Spleen (tissue), 7 donors: ENCODE measurements at regions not wholly inside any gene's neighbourhood (a gene's known extent, or its start where the extent isn't known, plus 50 kb on each side); places are given as distances from the start of the nearest gene placed in this dataset.

ENCODE experiments used
- CTCF ChIP-seq, 11 experiments: fragments of 200-600 bp in 7 of 11; fragments of 450-650 bp in 4 of 11; sonication (generic) in 4 of 11; IDR thresholded peaks in 8 of 11; conservative IDR thresholded peaks in 3 of 11; 1 replicate in 7 of 11; 2 replicates in 4 of 11; pipeline versions ENCODE4 v1.4.0 to v1.8.0; 2016 to 2021; ENCODE audit warnings: antibody characterized with exemption in 11 of 11, inconsistent platforms in 4 of 11, mild to moderate bottlenecking in 1 of 11
- POLR2A ChIP-seq, 3 donors: fragments of 450-650 bp; IDR thresholded peaks; one replicate each; pipeline ENCODE4 v1.5.1; 2017; ENCODE audit warnings: antibody characterized with exemption in 3 of 3, mild to moderate bottlenecking in 1 of 3
- POLR2AphosphoS5 ChIP-seq, 3 donors: sonication (generic); formaldehyde crosslinking; IDR thresholded peaks; one replicate each; pipeline ENCODE4 v1.5.1; 2017; ENCODE audit warnings: antibody characterized with exemption in 3 of 3
- donor health status: DM: no; HTN: no; CAD: no; lungs with moderate emphysema.
- donor health status: DM: no; HTN: no; CAD: no.
- donor health status: DM: no; HTN: no; CAD: no.

DNA sequence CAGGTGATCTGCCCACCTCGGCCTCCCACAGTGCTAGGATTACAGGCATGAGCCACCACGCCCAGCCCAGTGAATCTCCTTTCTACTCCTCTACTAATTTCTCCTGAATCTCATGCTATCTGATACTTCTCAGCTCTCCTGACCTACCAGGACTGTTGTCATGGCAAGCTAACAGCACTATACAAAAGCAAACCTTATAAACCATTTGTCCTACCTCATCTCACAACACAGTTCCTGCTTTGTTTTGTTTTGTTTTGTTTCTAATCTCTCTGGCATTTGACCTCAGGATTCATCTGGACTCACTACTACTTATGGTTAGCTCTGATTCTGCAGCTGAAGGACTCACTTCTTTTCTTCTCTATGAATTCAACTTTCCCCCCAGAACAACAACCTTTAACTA, 734.8 kb downstream of the TLE1 start:
- TF ChIP-seq POLR2A (IDR thresholded peaks at IDR 0.05) (no peak), POLR2AphosphoS5 (IDR thresholded peaks at IDR 0.05) (no peak), CTCF (IDR thresholded peaks at IDR 0.05 in 8 of 11, conservative IDR thresholded peaks at IDR 0.05 in 3 of 11) (no peak)
